ENCODE measurements at regions not wholly inside any gene's neighbourhood (a gene's known extent, or its start where the extent isn't known, plus 50 kb on each side); places are given as distances from the start of the nearest gene placed in this dataset.
"Not testable (repeated sequence)": the region's sequence is repeated elsewhere in the genome, so short reads cannot be mapped to it uniquely, and the experiment has no call there.

DNA sequence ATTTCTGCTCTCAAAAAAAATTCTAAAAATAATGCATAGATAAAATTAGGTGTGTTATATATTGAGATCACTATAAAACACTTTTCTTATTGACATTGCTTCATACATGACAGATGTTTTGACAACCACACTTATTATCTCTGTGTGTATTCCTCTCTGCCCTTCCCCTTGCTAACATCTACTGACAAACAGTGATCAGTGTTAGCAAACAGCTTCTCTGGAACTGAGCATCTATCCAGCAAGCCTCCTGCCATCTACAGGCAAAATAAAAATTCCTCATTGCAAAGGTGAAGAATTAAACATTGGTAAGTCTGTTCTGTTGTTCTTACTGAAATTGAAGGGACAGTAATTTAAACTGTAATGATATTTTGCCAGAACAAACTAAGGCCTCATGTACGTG is 2153.9 kb downstream of the NCAM2 start:
- TF ChIP-seq, protein P1, sequence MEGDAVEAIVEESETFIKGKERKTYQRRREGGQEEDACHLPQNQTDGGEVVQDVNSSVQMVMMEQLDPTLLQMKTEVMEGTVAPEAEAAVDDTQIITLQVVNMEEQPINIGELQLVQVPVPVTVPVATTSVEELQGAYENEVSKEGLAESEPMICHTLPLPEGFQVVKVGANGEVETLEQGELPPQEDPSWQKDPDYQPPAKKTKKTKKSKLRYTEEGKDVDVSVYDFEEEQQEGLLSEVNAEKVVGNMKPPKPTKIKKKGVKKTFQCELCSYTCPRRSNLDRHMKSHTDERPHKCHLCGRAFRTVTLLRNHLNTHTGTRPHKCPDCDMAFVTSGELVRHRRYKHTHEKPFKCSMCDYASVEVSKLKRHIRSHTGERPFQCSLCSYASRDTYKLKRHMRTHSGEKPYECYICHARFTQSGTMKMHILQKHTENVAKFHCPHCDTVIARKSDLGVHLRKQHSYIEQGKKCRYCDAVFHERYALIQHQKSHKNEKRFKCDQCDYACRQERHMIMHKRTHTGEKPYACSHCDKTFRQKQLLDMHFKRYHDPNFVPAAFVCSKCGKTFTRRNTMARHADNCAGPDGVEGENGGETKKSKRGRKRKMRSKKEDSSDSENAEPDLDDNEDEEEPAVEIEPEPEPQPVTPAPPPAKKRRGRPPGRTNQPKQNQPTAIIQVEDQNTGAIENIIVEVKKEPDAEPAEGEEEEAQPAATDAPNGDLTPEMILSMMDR (IDR thresholded peaks at IDR 0.05; ENCODE audit: low read depth, low read length), result no peak
- no peak for DNase-seq (ENCODE audit: low read depth, low spot score)
- in situ Hi-C loops (cut with HindIII; ENCODE audit: low sequenced_read_pairs), result no loop called here
- H3K4me3 ChIP-seq (ENCODE audit: low read depth, low read length), result no peak overlapping the region

DNA sequence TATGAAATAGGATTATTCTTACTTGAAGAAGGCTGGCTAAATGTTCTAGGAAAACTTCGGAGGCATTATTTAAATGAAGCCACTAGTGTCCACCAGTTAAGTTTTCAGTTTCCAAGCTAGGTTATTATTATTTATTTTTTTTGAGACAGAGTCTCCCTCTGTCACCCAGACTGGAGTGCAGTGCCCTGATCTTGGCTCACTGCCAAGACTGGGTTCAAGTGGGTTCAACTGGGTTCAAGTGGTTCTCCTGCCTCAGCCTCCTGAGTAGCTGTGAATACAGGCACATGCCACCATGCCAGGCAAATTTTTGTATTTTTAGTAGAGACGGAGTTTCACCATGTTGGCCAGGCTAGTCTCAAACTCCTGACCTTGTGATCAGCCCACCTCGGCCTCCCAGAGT is 2155.6 kb downstream of the NCAM2 start:
- H3K4me3 ChIP-seq (ENCODE audit: low read depth, low read length); in situ Hi-C loops (cut with HindIII; ENCODE audit: low sequenced_read_pairs); DNase-seq (ENCODE audit: low read depth, low spot score): not testable (repeated sequence)

DNA sequence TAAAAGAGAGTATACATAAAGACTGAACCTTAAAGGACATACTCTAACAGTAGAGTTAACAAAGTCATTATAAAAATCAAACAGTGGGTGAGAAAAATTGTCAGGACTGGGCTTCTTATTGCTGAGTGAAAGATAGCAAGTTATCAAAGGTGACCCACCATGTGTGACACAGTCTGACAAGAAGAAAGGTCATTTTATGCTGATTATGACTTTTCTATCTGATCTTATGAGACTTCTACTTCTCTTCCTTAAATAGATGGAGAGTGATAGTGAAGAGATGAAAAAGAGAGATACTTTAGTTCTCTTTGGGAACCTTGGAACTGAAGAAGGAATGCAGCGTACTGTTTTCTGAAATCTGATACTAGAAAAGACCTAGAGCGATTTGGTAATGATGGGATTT is 2157.1 kb downstream of the NCAM2 start:
- TF ChIP-seq, protein P1 (IDR thresholded peaks at IDR 0.05; ENCODE audit: low read depth, low read length), result no peak
- H3K4me3 ChIP-seq (ENCODE audit: low read depth, low read length), result no peak overlapping the region
- DNase-seq (ENCODE audit: low read depth, low spot score), result no peak
- in situ Hi-C loops (cut with HindIII; ENCODE audit: low sequenced_read_pairs), result no loop called here

DNA sequence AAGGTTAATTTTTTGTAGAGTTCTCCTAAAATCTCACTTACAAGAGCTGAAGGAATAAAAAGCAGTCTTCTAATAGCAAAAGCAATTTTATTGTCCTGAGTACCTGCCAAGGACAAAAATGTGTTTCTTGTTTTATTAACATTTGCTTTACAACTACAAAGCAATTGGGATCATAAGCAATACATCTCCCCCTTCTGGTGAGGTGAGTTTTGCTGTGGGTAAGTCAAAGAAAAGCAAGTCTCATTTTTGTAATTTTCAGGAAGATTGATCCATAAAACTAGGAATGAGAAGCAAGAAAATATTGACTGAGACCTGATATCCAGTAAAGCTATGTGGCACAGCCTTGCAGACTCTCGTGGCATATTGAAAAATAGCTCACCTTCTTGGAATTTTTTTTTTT is 2162.7 kb downstream of the NCAM2 start:
- TF ChIP-seq, protein P1 (IDR thresholded peaks at IDR 0.05; ENCODE audit: low read depth, low read length), result no peak
- no peak for DNase-seq (ENCODE audit: low read depth, low spot score)
- in situ Hi-C loops (cut with HindIII; ENCODE audit: low sequenced_read_pairs), result no loop called here
- no peak overlapping the region for H3K4me3 ChIP-seq (ENCODE audit: low read depth, low read length)

DNA sequence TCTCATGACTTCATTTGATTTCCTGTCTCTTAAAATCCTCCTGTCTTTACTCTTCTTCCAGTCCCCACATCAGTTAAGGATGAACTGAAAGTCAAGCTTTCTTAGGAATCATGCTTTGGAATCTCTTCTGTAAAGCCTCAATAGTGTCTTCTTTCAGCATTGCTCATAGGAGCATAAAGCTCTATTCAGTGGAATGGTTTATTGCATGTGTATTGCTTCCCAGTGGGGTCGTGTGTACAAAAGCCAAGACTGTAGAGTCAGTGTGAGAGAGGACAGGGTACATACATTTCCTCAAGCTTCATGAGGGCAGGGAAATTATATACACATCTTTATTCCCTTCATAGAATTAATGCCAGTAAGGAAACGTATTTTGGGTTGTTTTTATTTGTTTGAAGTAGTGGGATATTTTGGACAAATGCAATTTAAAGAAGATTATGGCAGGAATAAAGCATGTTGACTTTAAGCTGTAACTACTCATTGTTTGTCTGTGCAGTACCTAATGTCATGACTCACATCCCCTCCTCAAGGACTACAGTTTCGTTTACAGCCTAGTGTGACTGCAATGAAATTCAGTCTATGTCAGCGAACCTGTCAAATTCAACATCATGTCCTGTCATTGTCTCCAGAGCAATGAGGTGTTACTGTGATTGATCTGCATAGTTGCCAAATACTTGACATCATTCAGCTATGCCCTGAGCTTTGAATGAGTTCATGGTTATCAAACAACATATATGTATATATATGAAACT is 2164.2 kb downstream of the NCAM2 start:
- in situ Hi-C loops (cut with HindIII; ENCODE audit: low sequenced_read_pairs), result no loop called here
- no peak for DNase-seq (ENCODE audit: low read depth, low spot score)
- H3K4me3 ChIP-seq (ENCODE audit: low read depth, low read length), result no peak overlapping the region
- TF ChIP-seq, protein P1 (IDR thresholded peaks at IDR 0.05; ENCODE audit: low read depth, low read length), result no peak
